HG03469 (cell line): ENCODE measurements at regions not wholly inside any gene's neighbourhood (a gene's known extent, or its start where the extent isn't known, plus 50 kb on each side); places are given as distances from the start of the nearest gene placed in this dataset.
A peak's percentile ranks its signal among the peaks of the same experiment; 100 is the strongest.
"Not testable (repeated sequence)": the region's sequence is repeated elsewhere in the genome, so short reads cannot be mapped to it uniquely, and the experiment has no call there.

Source experiments
- ATAC-seq: cut with Tn5 transposase; IDR thresholded peaks from one replicate; pipeline ENCODE4 v1.9.1; 2021; ENCODE audit warnings: mild to moderate bottlenecking, moderate library complexity, moderate number of reproducible peaks; ENCODE audit not compliant: unreplicated experiment

DNA sequence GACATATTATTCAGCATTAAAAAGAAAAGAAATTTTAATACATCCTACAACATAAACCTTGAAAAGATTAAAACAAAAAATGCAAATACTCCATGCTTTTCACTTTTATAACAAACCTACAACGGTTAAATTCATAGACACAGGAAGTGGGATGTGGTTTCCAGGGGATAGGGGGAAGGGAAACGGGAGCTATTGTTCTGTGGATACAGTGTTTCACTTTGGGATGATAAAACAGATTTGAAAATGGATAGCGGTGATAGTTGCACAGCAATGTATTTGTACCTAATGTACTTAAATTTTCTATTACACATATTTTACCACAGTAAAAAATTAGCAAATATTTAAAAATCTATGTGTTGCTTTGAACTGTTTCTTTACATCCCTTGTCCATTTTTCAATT, 368.0 kb downstream of the CDY2B start:
- not testable (repeated sequence) for ATAC-seq

DNA sequence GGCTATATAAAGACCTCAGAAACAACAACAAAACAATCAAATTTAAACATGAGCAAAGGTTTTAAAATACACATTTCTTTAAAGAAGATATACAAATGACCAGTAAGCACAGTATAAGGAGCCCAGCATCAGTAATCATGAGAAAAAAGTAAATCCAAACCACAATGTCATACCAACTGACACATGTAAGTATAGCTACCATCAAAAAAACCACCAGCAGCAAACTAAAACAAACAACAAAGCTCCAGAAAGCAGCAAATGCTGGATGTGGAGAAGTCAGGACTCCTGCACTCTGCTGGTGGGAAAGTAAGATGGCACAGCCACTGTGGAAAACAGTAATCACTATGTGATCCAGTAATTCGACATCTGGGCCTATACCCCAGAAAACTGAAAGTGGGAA, 368.5 kb downstream of the CDY2B start:
- not testable (repeated sequence) for ATAC-seq

DNA sequence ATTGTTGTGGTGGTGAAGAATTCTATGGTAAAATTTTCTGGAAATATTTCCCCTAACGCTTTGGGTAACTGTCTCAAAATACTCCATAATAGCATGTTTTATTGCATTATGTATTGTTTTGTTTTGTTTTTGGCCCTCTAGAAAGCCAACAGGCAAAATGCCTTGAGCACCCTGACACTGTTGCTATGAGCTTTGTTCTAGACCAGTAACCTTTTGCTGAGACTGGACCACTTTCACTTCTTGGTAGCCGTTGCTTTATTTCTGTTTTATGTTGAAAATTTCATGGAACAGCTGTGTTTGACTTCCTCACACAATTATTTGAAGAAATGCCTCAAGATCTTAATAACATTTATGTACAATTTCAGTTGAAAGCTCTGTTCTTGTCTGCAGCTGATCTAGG, 374.2 kb downstream of the CDY2B start:
- not testable (repeated sequence) for ATAC-seq

DNA sequence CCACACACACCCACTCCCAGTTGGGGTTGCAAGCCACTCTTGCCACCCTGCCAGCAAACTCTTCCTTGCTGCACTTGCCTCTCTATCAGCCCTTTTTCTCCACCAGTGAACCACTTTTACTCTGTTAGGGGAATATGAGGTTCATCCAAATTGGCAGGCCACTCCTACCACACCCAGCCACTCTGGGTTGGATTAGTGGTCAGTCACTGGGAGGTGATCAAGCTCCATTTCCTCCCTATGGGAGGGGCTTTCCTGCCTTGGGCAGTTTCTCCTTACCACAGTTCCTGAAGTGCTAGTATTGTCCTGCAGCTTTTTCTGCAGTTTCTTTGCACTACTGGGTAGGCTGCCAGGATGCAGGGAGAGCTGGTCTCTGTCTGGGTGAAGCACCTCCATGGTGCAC, 395.3 kb downstream of the CDY2B start:
- not testable (repeated sequence) for ATAC-seq

DNA sequence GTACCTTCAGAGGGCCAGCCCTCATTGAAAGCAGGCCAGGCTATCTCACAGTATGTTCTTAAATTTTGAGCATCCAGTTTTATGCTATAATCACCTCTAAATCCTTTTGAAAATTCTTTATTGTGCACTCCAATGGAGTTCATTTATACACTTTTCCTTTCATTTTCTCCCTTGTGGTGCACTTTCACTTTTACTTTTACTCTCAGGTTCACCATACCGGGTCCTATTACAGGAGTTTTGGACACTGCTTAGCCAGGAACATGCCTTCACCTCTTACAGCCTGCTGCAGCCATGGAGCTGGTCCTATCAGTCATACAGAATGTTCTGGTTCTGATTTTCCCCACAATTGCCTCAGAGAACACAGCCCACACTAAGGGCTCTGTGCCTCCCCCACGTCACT, 395.9 kb downstream of the CDY2B start:
- ATAC-seq = peak; percentile 89

DNA sequence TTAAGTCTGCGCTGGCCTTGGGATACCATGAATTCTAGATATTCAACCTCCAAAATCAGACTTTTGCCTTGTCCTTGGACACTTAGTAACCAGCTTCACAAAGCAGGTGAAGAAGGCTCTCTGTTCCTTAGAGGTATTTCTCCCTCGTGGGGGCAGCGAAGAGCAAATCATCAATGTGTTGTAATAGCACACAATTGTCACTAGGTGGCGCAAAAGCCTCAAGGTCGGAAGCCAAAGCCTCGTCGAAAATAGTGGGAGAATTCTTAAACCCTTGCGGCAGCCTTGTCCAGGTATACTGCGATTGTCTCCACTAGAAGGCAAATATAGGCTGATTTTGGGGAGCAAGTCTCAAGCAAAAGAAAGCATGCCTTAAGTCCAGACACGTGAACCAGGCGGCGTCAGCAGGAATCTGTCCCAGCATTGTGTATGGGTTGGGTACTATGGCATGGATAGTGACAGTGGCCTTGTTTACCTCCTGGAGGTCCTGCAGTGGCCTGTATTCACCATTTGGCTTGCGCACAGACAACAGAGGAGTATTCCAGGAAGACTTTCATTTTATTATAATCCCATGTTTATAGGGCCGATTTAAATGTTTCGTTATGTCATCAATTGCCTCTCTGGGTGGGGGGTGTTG, 398.5 kb downstream of the CDY2B start:
- not testable (repeated sequence) for ATAC-seq

DNA sequence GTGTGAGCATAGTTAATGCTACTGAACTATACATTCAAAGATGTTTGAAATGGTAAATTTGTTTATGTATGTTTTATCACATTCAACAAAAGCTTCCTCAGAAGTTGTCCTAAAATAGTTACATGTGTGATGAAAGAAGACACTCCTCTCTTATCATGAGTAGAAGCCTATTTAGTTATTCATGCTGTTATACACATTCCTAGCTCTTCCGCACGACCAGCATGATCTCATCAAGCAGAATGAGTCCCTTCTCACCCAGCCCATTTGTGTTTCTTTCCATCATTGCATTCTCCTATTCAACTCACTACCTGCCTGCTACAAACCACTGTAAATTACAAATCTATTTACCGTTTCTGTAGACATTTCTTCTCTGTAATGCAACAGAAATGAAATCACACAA, 408.0 kb downstream of the CDY2B start:
- not testable (repeated sequence) for ATAC-seq

DNA sequence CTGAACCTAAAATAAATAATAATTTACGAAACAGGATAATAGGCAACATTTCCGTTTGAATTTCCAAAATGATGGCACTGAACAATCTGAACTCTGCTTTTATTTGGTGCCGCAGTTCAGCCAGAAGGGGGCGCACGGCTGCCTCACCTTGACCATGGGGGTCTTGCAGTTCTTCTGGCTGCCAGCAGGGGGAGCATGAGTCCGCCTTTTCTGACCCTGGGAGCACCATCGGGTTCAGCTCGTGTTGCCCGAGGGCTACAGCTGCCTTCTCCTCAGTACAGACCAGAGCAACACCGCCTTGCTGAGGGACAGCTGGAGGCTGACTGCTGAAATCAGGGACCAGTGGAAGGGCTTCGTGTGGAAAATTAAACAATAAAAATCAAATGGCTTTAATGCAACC, 420.3 kb downstream of the CDY2B start:
- ATAC-seq = peak; percentile 67

DNA sequence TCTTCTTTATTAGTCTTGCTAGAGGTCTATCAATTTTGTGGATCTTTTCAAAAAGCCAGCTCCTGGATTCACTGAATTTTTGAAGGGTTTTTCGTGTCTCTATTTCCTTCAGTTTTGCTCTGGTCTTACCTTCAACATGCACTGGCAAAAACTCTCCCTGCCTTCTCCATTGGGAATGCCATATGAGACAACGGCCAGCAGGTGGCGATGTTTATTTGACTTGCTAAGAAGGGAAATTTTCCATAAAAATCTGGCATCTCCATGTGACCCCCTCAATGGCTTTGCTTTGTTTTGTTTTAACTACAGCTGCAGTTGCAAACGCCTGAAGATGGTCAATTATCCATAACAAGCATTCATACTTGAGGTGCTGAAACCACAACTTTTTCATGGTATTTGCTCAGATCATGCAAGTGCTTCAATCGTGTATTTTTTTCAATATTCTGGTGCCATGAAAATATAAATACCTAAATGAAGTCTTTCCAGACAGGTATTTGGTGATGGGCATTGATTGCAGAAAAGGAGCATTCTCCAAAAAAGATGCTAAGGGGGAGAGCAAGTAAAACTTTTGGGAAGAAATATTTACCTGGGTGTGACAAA, 449.4 kb downstream of the CDY2B start:
- ATAC-seq = no peak

DNA sequence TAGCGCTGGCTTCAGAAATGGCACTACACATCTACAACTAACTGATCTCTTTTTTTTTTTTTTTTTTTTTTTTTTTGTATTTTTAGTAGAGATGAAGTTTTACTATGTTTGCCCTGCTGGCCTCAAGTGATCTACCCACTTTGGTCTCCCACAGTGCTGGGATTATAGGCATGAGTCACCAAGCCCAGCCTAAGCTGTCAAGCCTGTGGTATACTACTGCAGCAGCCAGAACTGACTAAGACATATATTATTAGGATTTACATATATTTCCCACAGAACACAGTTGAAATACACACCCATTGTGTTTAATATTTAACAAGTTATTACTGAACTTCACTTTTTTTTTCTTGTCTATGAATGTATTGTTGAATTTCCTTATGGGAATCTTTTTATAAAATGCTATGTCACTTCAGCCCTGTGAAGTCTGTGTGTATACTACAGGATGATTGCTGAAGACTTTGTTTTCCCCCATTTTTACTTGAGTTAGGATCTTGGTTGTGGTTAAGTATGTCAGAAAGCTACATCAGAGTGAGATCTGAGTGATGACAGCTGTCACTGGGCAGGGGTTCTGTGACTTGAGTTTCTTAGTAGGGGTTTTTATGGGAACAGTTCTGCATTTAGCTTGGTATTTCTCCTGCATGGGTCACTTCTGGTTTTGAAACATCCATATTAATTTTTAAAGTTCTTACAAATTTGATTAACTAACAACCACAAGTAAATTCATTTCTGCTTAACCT, 481.5 kb downstream of the CDY2B start:
- ATAC-seq = no peak

DNA sequence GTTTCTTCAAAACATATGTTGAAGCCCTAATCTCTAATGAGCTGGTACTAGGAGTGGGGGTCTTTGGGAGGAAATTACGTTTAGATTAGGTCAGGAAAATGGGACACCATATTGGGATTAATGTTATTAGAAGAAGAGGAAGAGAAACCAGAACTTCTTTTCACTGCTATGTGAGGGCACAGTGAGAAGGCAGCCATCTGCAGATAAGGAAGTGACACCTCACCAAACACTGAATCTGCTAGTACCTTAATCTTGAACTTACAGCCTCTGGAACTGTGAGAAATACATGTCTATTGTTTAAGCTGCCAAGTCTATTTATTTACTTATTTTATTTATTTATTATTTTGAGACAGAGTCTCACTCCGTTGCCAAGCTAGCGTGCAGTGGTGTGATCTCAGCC, 482.4 kb downstream of the CDY2B start:
- no peak for ATAC-seq

DNA sequence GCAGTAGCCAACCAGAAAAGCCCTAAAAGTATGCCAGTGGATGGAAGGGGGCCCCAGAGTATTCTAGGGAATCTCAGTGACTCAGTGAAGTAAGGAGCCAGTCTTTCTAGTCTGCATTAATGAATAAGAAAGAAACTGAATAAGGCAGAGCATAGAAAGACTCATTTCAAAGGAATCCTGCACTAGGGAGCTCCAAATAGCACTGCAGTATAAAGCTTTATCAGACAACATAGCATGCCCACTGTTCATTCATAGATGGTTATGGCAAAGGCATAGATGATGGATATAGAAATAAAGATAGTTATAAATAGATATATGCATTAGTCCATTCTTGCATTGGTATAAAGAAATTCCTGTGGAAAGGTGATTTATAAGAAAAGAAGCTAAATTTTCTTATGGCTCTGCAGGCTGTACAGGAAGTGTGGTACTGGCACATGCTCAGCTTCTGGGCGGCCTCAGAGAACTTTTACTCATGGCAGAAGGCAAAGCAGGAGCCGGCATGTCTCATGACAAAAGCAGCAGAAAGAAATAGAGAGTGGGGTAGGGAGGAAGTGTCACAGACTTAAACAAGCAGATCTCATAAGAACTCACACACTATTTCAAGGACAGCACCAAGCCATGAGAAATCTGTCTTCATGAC, 498.5 kb downstream of the CDY2B start:
- ATAC-seq = no peak

DNA sequence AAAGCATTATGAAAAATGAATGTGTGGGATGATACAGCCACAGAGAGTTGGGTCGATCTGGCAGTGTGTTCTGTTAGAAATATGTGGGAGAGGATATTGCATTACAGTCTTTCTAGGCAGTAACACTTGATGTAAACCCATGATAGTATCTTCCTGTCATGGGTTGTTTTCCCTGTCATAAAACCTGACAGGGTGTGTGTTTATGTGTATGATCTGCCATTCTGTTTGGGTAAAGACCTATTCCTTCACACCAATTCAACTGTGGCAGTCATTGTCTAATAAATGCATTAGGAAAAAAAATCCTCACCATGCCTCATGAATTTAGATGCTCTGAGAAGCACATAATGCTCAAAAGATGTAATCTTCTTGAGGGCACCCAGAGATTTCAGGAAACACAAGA, 501.7 kb downstream of the CDY2B start:
- no peak for ATAC-seq

DNA sequence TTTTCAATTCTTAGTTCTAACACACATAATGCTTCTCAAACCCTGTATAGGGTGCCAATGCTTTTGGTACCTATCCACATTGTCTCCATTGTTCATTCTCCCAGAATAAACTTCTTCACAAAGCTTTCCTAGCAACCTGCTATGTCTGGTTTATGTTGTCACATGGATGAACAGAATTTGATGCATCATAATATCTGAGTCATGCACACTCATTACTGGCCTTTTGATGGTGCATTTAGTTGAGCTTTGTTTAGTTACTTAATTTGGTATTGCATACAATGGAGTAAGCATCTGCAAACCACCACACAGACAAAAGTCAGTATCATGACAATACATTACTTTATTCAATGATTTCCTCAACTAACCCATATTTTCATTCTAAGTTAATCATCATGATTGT, 511.6 kb downstream of the CDY2B start:
- ATAC-seq = no peak

DNA sequence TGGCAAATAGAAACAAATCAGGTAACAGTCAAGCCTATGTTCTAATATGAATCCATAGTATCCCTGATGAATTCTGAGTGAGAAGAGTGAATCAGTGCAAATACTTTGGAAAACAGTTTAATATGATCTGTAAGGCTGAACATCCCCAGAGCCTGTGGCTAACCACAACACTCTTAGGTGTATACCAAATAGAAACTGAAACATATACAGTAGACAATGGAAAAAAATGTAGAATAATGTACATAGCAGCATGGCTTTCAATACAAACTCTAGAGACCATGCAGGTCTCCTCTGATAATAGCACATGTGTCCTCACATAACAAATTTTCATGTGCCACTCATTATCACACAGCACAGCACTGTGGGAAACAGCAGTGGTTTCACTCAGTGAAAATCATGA, 513.6 kb downstream of the CDY2B start:
- ATAC-seq = no peak

DNA sequence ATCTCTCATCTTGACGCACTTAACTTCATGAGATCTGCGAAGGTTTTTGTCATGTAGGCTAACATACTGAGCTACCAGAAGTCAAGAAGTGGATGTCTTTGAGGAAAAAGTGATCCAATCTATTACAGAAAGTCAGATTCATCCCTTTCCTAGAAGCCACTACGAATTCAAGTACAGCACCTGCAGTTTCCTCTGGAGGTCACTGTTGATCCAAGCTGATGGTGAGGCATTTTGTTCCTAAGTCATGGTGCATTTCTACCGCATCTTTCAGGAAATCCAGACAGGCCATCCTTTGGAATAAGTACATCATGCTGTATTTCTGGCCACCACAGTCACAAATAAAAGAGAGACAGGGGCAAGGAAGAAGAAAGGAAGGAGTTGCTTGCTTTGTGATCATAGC, 541.0 kb downstream of the CDY2B start:
- no peak for ATAC-seq

DNA sequence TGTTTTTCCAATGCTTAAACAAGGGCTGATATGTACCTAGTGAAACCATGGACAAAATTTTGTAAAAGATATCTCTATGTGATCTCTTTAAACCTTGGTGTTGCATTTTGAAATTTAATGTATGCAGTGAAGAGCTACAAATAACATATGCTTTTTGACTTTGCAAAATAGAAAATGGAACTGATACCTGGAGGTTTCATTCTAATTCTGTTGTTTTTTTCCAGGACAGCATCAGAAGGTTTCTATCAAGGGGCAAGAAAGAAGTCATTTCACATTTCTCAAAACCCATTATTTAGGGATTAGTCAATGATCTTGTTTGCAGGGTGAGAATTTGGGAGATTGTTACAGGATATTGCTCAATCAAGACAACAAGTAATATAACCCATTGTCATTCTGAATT, 549.3 kb downstream of the CDY2B start:
- ATAC-seq = no peak

DNA sequence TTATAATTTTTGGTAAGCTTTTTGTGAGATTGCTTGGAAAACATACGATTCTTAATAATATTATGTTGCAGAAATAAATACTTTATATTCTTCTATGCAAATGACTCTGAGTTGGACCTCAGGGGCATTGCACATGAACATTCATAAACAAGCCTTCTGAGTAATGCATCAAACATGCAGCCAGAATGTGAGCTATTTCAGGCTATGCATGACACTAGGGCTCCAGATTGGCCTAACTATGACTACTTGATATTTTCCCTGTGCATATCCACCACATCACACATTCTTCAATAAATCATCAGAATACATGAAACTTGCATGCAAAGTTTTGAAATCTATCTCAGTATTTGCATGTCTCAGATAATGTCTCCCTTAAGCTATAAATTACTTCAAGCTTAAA, 560.1 kb downstream of the CDY2B start:
- ATAC-seq = no peak

DNA sequence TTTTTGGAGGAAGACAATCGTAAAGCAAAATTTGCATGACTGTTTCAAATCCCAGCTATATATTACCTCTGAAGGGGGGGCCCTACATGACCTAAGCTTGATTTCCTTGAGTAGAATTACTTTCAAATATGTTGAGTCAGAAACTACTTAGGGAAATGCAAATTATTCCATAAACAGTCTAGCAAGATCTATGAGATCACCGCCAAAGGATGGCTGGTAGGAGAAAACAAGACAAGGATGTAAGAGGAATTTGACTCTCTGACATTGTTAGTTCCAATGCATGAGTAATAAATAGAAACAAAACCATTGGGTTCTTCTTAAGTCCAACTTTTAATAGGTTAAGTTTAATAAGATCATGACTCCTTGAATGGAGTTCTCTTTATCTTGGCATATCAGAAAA, 561.4 kb downstream of the CDY2B start:
- ATAC-seq = no peak

DNA sequence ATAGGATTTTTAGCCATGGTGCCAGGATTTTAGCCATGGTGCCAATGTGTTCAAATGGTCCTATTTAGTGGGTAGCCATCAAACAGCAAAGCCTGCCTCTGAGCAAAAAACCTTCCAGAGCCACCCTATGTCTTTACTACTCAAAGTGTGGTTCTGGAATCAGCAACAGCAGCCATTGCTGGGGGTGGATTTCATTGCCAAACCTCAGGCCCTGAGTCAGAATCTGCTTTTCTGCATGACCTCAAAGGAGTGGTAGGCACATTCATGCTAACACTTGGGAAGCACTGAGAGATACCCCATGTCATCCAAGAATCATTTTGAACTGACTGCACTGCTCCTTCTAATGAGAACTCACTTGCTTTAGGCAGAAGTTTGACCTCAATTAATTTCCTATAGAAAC, 603.0 kb downstream of the CDY2B start:
- ATAC-seq = no peak

DNA sequence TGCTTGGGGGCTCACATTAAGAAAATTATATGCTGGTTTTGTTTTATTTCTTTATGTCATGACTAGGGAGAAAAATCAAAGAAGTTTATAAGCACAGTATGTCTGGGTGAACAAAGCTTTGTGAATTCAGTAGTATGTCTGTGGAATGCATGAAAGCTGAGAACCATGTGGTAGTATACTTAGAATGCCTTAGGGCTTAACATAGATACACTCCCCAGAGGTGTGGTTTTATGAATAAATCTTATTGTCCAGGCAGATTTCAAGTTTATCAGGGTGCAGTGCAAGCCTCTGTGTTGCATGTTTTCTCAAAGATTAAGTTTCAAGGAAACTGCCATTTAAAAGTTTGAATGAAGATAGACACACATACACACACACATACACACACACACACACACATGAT, 620.5 kb downstream of the CDY2B start:
- no peak for ATAC-seq

DNA sequence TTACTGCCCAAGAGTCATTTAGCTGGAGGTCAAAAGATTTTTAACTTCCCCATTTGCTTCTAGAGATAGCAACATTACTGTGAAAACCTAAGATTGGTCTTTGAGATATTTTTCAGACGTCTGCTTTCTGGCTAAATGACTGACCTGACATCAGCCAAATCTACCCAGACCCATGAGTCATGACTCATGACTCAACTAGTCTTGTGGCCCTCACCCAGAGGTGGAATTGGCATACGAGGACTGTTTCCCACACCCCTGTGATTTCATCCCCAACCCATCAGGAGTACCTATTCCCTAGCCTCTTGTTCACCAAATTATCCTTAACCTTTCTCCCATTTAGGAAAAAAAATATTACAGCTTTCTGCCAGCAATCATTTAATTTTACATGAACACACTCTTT, 641.6 kb downstream of the CDY2B start:
- ATAC-seq = no peak
